CD4-positive, CD25-positive, alpha-beta regulatory T cell (primary cell): ENCODE measurements at regions not wholly inside any gene's neighbourhood (a gene's known extent, or its start where the extent isn't known, plus 50 kb on each side); places are given as distances from the start of the nearest gene placed in this dataset.

Experiments
- ATAC-seq, 2 donors: fragments of 150-1000 bp; cut with Tn5 transposase; one replicate each; pipeline ENCODE4 v1.10.0; 2021; ENCODE audit warnings: low read depth in 2 of 2, moderate number of reproducible peaks in 2 of 2, moderate library complexity in 1 of 2
- DNase-seq, 3 donors: peaks; one replicate each; pipeline versions ENCODE4 v3.0.0 to v3.0.0-alpha.2; 2012 to 2022; ENCODE audit warnings: mixed read lengths in 1 of 3
- H3K27ac ChIP-seq: one replicate; pipeline ENCODE4 v1.7.0; 2013; ENCODE audit warnings: mild to moderate bottlenecking, low read length; ENCODE audit not compliant: insufficient read depth, poor library complexity, severe bottlenecking
- H3K27me3 ChIP-seq: one replicate; pipeline ENCODE4 v1.7.0; 2013; ENCODE audit warnings: low read length; ENCODE audit not compliant: control insufficient read depth, insufficient read depth
- H3K36me3 ChIP-seq: one replicate; pipeline ENCODE4 v1.7.0; 2013; ENCODE audit warnings: mild to moderate bottlenecking, low read length, moderate library complexity; ENCODE audit not compliant: control insufficient read depth, insufficient read depth
- H3K4me1 ChIP-seq: 2 replicates; pipeline ENCODE4 v1.7.0; 2013; ENCODE audit warnings: mild to moderate bottlenecking, low read length; ENCODE audit not compliant: insufficient read depth, control insufficient read depth, poor library complexity, severe bottlenecking
- H3K4me3 ChIP-seq: one replicate; pipeline ENCODE4 v1.7.0; 2013; ENCODE audit warnings: low read depth, mild to moderate bottlenecking, low read length, moderate library complexity
- H3K9me3 ChIP-seq, 2 experiments: 1 replicate in 1 of 2; 2 replicates in 1 of 2; pipeline ENCODE4 v1.7.0; 2013; ENCODE audit warnings: low read length in 2 of 2, mild to moderate bottlenecking in 1 of 2, moderate library complexity in 1 of 2; ENCODE audit not compliant: control insufficient read depth in 2 of 2
- H3K27ac Mint-ChIP-seq, 3 donors: one replicate each; pipeline ENCODE4 v1.8.0; 2020 to 2022; ENCODE audit warnings: mild to moderate bottlenecking in 3 of 3, mixed read lengths in 3 of 3, moderate library complexity in 2 of 3
- H3K27me3 Mint-ChIP-seq: one replicate; pipeline ENCODE4 v1.8.0; 2022; ENCODE audit warnings: mild to moderate bottlenecking, mixed read lengths
- H3K36me3 Mint-ChIP-seq: one replicate; pipeline ENCODE4 v1.8.0; 2020; ENCODE audit warnings: mixed read lengths
- H3K4me1 Mint-ChIP-seq, 4 donors: one replicate each; pipeline ENCODE4 v1.8.0; 2020 to 2022; ENCODE audit warnings: mixed read lengths in 4 of 4, mild to moderate bottlenecking in 1 of 4
- H3K4me3 Mint-ChIP-seq, 4 donors: one replicate each; pipeline ENCODE4 v1.8.0; 2020 to 2022; ENCODE audit warnings: mild to moderate bottlenecking in 4 of 4, mixed read lengths in 4 of 4, moderate library complexity in 3 of 4
- H3K9me3 Mint-ChIP-seq, 7 donors: one replicate each; pipeline ENCODE4 v1.8.0; 2020 to 2022; ENCODE audit warnings: mixed read lengths in 7 of 7, mild to moderate bottlenecking in 3 of 7, moderate library complexity in 2 of 7

- Mint-ChIP-seq H3K4me3 (no peak overlapping the region), H3K9me3 (peaks cover 0 to 1% (median 0%) of the 10 kb centered on the region in 7 donors), H3K27me3 (peaks cover 25% of the 10 kb centered on the region), H3K4me1 (no peaks in the 10 kb centered on the region), H3K36me3 (no peaks in the 10 kb centered on the region), H3K27ac (no peak overlapping the region)
- no peak for DNase-seq
- Histone ChIP-seq H3K4me1 (no peaks in the 10 kb centered on the region), H3K36me3 (no peaks in the 10 kb centered on the region), H3K9me3 (no peaks in the 10 kb centered on the region), H3K4me3 (no peak overlapping the region), H3K27ac (no peak overlapping the region), H3K27me3 (no peaks in the 10 kb centered on the region)
- ATAC-seq: no peak
Observed at GRCh38 chr1:48080331-48081255, 83.4 kb upstream of the TRABD2B start.

GRCh38 chr1:48079096-48079495 lies 81.9 kb upstream of the TRABD2B start:
- peaks cover 16% of the 10 kb centered on the region for H3K27me3 Mint-ChIP-seq
- Histone ChIP-seq H3K4me1 (no peaks in the 10 kb centered on the region), H3K27ac (no peak overlapping the region), H3K36me3 (no peaks in the 10 kb centered on the region), H3K4me3 (no peak overlapping the region), H3K27me3 (no peaks in the 10 kb centered on the region), H3K9me3 (no peaks in the 10 kb centered on the region)
- DNase-seq (no peak), ATAC-seq (no peak)
- H3K9me3 Mint-ChIP-seq: peaks cover 0 to 1% (median 0%) of the 10 kb centered on the region in 7 donors
- no peak overlapping the region for H3K4me3 Mint-ChIP-seq
- H3K4me1 Mint-ChIP-seq: no peaks in the 10 kb centered on the region
- H3K27ac Mint-ChIP-seq: no peak overlapping the region
- no peaks in the 10 kb centered on the region for H3K36me3 Mint-ChIP-seq

GRCh38 chr1:48077795-48078222 lies 80.6 kb upstream of the TRABD2B start:
- no peaks in the 10 kb centered on the region for H3K9me3 ChIP-seq
- H3K27ac ChIP-seq: no peak overlapping the region
- no peaks in the 10 kb centered on the region for H3K36me3 ChIP-seq
- H3K9me3 Mint-ChIP-seq: peaks cover 0 to 1% (median 0%) of the 10 kb centered on the region in 7 donors
- H3K4me1 Mint-ChIP-seq: no peaks in the 10 kb centered on the region
- no peak for ATAC-seq
- H3K4me1 ChIP-seq: no peaks in the 10 kb centered on the region
- no peaks in the 10 kb centered on the region for H3K36me3 Mint-ChIP-seq
- H3K27me3 Mint-ChIP-seq: peaks cover 16% of the 10 kb centered on the region
- no peaks in the 10 kb centered on the region for H3K27me3 ChIP-seq
- no peak overlapping the region for H3K4me3 ChIP-seq
- H3K4me3 Mint-ChIP-seq: no peak overlapping the region
- DNase-seq: no peak
- no peak overlapping the region for H3K27ac Mint-ChIP-seq

GRCh38 chr1:48076017-48076416 lies 78.8 kb upstream of the TRABD2B start:
- no peaks in the 10 kb centered on the region for H3K9me3 ChIP-seq
- ATAC-seq (no peak), DNase-seq (no peak)
- H3K4me1 Mint-ChIP-seq: no peaks in the 10 kb centered on the region
- H3K27me3 ChIP-seq: no peaks in the 10 kb centered on the region
- no peak overlapping the region for H3K4me3 ChIP-seq
- H3K9me3 Mint-ChIP-seq: peaks cover 0 to 2% (median 0%) of the 10 kb centered on the region in 7 donors
- peaks cover 14% of the 10 kb centered on the region for H3K27me3 Mint-ChIP-seq
- no peak overlapping the region for H3K27ac ChIP-seq
- no peaks in the 10 kb centered on the region for H3K4me1 ChIP-seq
- no peaks in the 10 kb centered on the region for H3K36me3 Mint-ChIP-seq
- H3K4me3 Mint-ChIP-seq: no peak overlapping the region
- no peaks in the 10 kb centered on the region for H3K36me3 ChIP-seq
- no peak overlapping the region for H3K27ac Mint-ChIP-seq

GRCh38 chr1:48073798-48074530 lies 76.8 kb upstream of the TRABD2B start:
- H3K9me3 Mint-ChIP-seq: peaks cover 0 to 2% (median 0%) of the 10 kb centered on the region in 7 donors
- no peaks in the 10 kb centered on the region for H3K36me3 Mint-ChIP-seq
- H3K4me3 Mint-ChIP-seq: peak overlapping the region in 1 of 4 donors; percentile 51
- no peak overlapping the region for H3K27ac Mint-ChIP-seq
- ATAC-seq (no peak), DNase-seq (no peak)
- H3K27me3 Mint-ChIP-seq: peaks cover 4% of the 10 kb centered on the region
- no peak overlapping the region for H3K4me3 ChIP-seq
- H3K27ac ChIP-seq: no peak overlapping the region
- no peaks in the 10 kb centered on the region for H3K36me3 ChIP-seq
- H3K4me1 ChIP-seq: no peaks in the 10 kb centered on the region
- H3K4me1 Mint-ChIP-seq: no peaks in the 10 kb centered on the region
- no peaks in the 10 kb centered on the region for H3K9me3 ChIP-seq
- H3K27me3 ChIP-seq: no peaks in the 10 kb centered on the region

GRCh38 chr1:48071513-48071912 lies 74.3 kb upstream of the TRABD2B start:
- Histone ChIP-seq H3K36me3 (no peaks in the 10 kb centered on the region), H3K27me3 (no peaks in the 10 kb centered on the region), H3K4me3 (no peak overlapping the region), H3K4me1 (no peaks in the 10 kb centered on the region), H3K27ac (no peak overlapping the region), H3K9me3 (no peaks in the 10 kb centered on the region)
- DNase-seq (no peak), ATAC-seq (no peak)
- Mint-ChIP-seq H3K36me3 (no peaks in the 10 kb centered on the region), H3K4me1 (no peaks in the 10 kb centered on the region), H3K4me3 (no peak overlapping the region), H3K27me3 (no peaks in the 10 kb centered on the region), H3K9me3 (peaks cover 0 to 2% (median 0%) of the 10 kb centered on the region in 7 donors), H3K27ac (no peak overlapping the region)

GRCh38 chr1:48070396-48070750 lies 73.2 kb upstream of the TRABD2B start:
- Mint-ChIP-seq H3K4me1 (no peaks in the 10 kb centered on the region), H3K36me3 (no peaks in the 10 kb centered on the region), H3K4me3 (no peak overlapping the region), H3K9me3 (peaks cover 0 to 2% (median 0%) of the 10 kb centered on the region in 7 donors), H3K27me3 (no peaks in the 10 kb centered on the region), H3K27ac (no peak overlapping the region)
- DNase-seq: no peak
- Histone ChIP-seq H3K9me3 (no peaks in the 10 kb centered on the region), H3K36me3 (no peaks in the 10 kb centered on the region), H3K27me3 (no peaks in the 10 kb centered on the region), H3K4me3 (no peak overlapping the region), H3K4me1 (no peaks in the 10 kb centered on the region), H3K27ac (no peak overlapping the region)
- no peak for ATAC-seq
